Mesothelial cell of epicardium (in vitro differentiated cells): ENCODE measurements at regions not wholly inside any gene's neighbourhood (a gene's known extent, or its start where the extent isn't known, plus 50 kb on each side); places are given as distances from the start of the nearest gene placed in this dataset.
"Not testable (repeated sequence)": the region's sequence is repeated elsewhere in the genome, so short reads cannot be mapped to it uniquely, and the experiment has no call there.

Source experiments
- DNase-seq, 2 experiments: peaks; one replicate each; pipeline ENCODE4 v3.0.0; 2021; ENCODE audit warnings: low spot score in 2 of 2; ENCODE audit not compliant: unreplicated experiment in 2 of 2
- H3K27ac Mint-ChIP-seq: 2 replicates; pipeline ENCODE4 v1.8.0; 2021; ENCODE audit warnings: mixed read lengths
- H3K27me3 Mint-ChIP-seq: 2 replicates; pipeline ENCODE4 v1.8.0; 2021; ENCODE audit warnings: low read depth, mixed read lengths
- H3K36me3 Mint-ChIP-seq: 2 replicates; pipeline ENCODE4 v1.8.0; 2021; ENCODE audit warnings: mixed read lengths
- H3K4me1 Mint-ChIP-seq: 2 replicates; pipeline ENCODE4 v1.8.0; 2021; ENCODE audit warnings: mixed read lengths
- H3K4me3 Mint-ChIP-seq: 2 replicates; pipeline ENCODE4 v1.8.0; 2021; ENCODE audit warnings: mild to moderate bottlenecking, moderate library complexity, mixed read lengths
- H3K9me3 Mint-ChIP-seq: 2 replicates; pipeline ENCODE4 v1.8.0; 2021; ENCODE audit warnings: mixed read lengths
- TF ChIP-seq, protein P1 (sequence below): fragments of 200-600 bp; sonication (generic); IDR thresholded peaks from one replicate; pipeline ENCODE4 v1.5.0; 2021; ENCODE audit warnings: antibody characterized with exemption; ENCODE audit not compliant: unreplicated experiment

- H3K4me1 Mint-ChIP-seq, result no peaks in the 10 kb centered on the region
- H3K9me3 Mint-ChIP-seq, result peaks cover 15% of the 10 kb centered on the region
- no peak overlapping the region for H3K4me3 Mint-ChIP-seq
- H3K27ac Mint-ChIP-seq, result no peak overlapping the region
- no peaks in the 10 kb centered on the region for H3K27me3 Mint-ChIP-seq
- H3K36me3 Mint-ChIP-seq, result no peaks in the 10 kb centered on the region
- TF ChIP-seq, protein P1, sequence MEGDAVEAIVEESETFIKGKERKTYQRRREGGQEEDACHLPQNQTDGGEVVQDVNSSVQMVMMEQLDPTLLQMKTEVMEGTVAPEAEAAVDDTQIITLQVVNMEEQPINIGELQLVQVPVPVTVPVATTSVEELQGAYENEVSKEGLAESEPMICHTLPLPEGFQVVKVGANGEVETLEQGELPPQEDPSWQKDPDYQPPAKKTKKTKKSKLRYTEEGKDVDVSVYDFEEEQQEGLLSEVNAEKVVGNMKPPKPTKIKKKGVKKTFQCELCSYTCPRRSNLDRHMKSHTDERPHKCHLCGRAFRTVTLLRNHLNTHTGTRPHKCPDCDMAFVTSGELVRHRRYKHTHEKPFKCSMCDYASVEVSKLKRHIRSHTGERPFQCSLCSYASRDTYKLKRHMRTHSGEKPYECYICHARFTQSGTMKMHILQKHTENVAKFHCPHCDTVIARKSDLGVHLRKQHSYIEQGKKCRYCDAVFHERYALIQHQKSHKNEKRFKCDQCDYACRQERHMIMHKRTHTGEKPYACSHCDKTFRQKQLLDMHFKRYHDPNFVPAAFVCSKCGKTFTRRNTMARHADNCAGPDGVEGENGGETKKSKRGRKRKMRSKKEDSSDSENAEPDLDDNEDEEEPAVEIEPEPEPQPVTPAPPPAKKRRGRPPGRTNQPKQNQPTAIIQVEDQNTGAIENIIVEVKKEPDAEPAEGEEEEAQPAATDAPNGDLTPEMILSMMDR, result no peak
- DNase-seq, result no peak
Measured at GRCh38 chr3:21952856-21953255, 201.8 kb upstream of the ZNF385D start.

DNA sequence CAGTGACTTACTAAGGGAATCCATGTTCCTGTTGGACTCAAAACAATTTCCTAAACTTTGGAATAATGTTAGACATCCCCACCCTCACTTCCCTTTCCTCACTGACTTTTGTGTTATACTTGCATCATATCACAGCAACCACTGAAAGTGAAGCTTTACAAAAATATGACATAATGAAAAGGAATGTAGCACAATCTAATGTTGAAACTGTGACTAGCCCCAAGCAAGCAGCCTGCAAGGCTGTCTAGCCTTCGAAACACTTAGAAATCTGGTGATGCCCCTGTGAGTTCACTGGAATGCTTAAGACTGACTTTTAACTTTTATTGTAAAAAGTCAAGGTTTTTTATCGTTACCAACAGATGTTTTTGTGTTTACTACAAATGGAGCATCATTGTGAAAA, 203.7 kb upstream of the ZNF385D start:
- H3K4me3 Mint-ChIP-seq, result no peak overlapping the region
- no peaks in the 10 kb centered on the region for H3K27me3 Mint-ChIP-seq
- H3K4me1 Mint-ChIP-seq, result no peaks in the 10 kb centered on the region
- no peak overlapping the region for H3K27ac Mint-ChIP-seq
- peaks cover 15% of the 10 kb centered on the region for H3K9me3 Mint-ChIP-seq
- TF ChIP-seq, protein P1, result no peak
- no peaks in the 10 kb centered on the region for H3K36me3 Mint-ChIP-seq
- DNase-seq, result no peak

DNA sequence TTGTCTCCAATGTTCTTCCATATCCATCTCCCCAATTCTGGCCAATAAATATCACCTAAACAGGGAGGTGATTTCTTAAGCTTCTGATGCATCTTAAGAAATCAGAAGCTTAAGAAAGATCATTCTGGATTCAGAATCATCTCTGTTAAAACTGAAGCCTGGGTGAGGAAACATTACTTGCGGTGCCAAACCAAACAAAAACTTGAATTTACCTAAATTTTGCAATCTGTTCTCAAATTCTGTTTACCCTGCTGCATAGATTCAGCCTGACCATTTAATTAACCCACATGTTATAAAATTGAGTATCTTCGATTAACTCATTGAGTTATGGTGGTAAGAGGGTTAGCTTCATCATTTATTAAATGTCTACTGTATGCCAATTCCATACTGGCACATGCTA, 204.4 kb upstream of the ZNF385D start:
- H3K27ac Mint-ChIP-seq, result no peak overlapping the region
- no peaks in the 10 kb centered on the region for H3K4me1 Mint-ChIP-seq
- TF ChIP-seq, protein P1, result no peak

DNA sequence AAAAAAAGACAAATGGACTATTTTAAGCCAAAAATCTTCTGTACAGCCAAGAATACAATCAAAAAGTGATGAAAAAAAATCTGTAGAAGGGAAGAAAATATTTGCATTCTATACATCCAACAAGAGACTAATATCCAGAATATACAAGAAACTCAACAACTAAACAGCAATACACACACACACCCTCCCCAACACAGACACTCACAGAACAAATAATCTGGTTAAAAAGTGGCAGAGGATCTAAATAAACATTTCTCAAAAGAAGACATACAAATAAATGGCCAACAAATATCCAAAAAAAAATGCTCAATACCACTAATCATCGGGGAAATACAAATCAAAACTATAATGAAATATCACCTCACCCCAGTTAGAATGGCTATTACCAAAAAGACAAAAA, 209.0 kb upstream of the ZNF385D start:
- TF ChIP-seq, protein P1, result no peak
- no peak overlapping the region for H3K4me3 Mint-ChIP-seq
- H3K27ac Mint-ChIP-seq, result no peak overlapping the region
- no peaks in the 10 kb centered on the region for H3K27me3 Mint-ChIP-seq
- no peaks in the 10 kb centered on the region for H3K36me3 Mint-ChIP-seq
- peaks cover 22% of the 10 kb centered on the region for H3K4me1 Mint-ChIP-seq
- no peak for DNase-seq
- no peaks in the 10 kb centered on the region for H3K9me3 Mint-ChIP-seq

More for the DNA sequence above, 204.4 kb upstream of the ZNF385D start:
- H3K27me3 Mint-ChIP-seq, result no peaks in the 10 kb centered on the region
- DNase-seq, result no peak
- no peak overlapping the region for H3K4me3 Mint-ChIP-seq
- H3K36me3 Mint-ChIP-seq, result no peaks in the 10 kb centered on the region
- peaks cover 11% of the 10 kb centered on the region for H3K9me3 Mint-ChIP-seq

GRCh38 chr3:21962456-21962855, 211.4 kb upstream of the ZNF385D start:
- H3K27me3 Mint-ChIP-seq, result no peaks in the 10 kb centered on the region
- TF ChIP-seq, protein P1, result no peak
- no peak overlapping the region for H3K4me3 Mint-ChIP-seq
- no peaks in the 10 kb centered on the region for H3K36me3 Mint-ChIP-seq
- DNase-seq, result no peak
- no peak overlapping the region for H3K27ac Mint-ChIP-seq
- H3K9me3 Mint-ChIP-seq, result no peaks in the 10 kb centered on the region
- peaks cover 22% of the 10 kb centered on the region for H3K4me1 Mint-ChIP-seq

- DNase-seq, H3K27ac Mint-ChIP-seq, H3K4me3 Mint-ChIP-seq, H3K27me3 Mint-ChIP-seq, H3K36me3 Mint-ChIP-seq: not testable (repeated sequence)
- peaks cover 11% of the 10 kb centered on the region for H3K9me3 Mint-ChIP-seq
- H3K4me1 Mint-ChIP-seq, result peaks cover 22% of the 10 kb centered on the region
Measured at GRCh38 chr3:21966457-21966856, 215.4 kb upstream of the ZNF385D start.
